Endodermal cell (in vitro differentiated cells): ENCODE measurements at regions not wholly inside any gene's neighbourhood (a gene's known extent, or its start where the extent isn't known, plus 50 kb on each side); places are given as distances from the start of the nearest gene placed in this dataset.

Experiments used
- DNase-seq: peaks from one replicate; pipeline ENCODE4 v3.0.0-alpha.2; 2017
- H3K27ac ChIP-seq: 2 replicates; pipeline ENCODE4 v1.5.1; 2013; ENCODE audit warnings: mild to moderate bottlenecking, low read depth, low read length, moderate library complexity
- H3K27me3 ChIP-seq: 2 replicates; pipeline ENCODE4 v1.6.1; 2013; ENCODE audit warnings: mild to moderate bottlenecking, low read length, moderate library complexity; ENCODE audit not compliant: insufficient read depth, control insufficient read depth, poor library complexity, severe bottlenecking
- H3K36me3 ChIP-seq: 2 replicates; pipeline ENCODE4 v1.7.0; 2013; ENCODE audit warnings: mild to moderate bottlenecking, low read length, moderate library complexity; ENCODE audit not compliant: control insufficient read depth, insufficient read depth
- H3K4me1 ChIP-seq: one replicate; pipeline ENCODE4 v1.7.0; 2013; ENCODE audit warnings: low read length; ENCODE audit not compliant: control insufficient read depth, insufficient read depth
- H3K4me3 ChIP-seq: 2 replicates; pipeline ENCODE4 v1.5.1; 2013; ENCODE audit warnings: mild to moderate bottlenecking, low read length, moderate library complexity
- H3K9ac ChIP-seq: 2 replicates; pipeline ENCODE4 v1.6.1; 2013; ENCODE audit warnings: mild to moderate bottlenecking, low read length, moderate library complexity; ENCODE audit not compliant: poor library complexity, severe bottlenecking; ENCODE audit errors: extremely low read depth
- H3K9me3 ChIP-seq: 2 replicates; pipeline ENCODE4 v1.6.1; 2013; ENCODE audit warnings: mild to moderate bottlenecking, low read length, moderate library complexity; ENCODE audit not compliant: control insufficient read depth
- H3K27ac Mint-ChIP-seq: 2 replicates; pipeline ENCODE4 v1.8.0; 2020; ENCODE audit warnings: mixed read lengths
- H3K27me3 Mint-ChIP-seq: 2 replicates; pipeline ENCODE4 v1.8.0; 2021; ENCODE audit warnings: mild to moderate bottlenecking, mixed read lengths; ENCODE audit not compliant: insufficient read depth
- H3K36me3 Mint-ChIP-seq: 2 replicates; pipeline ENCODE4 v1.8.0; 2020; ENCODE audit warnings: low read depth, mixed read lengths
- H3K4me1 Mint-ChIP-seq: 2 replicates; pipeline ENCODE4 v1.8.0; 2020; ENCODE audit warnings: mixed read lengths
- H3K4me3 Mint-ChIP-seq: 2 replicates; pipeline ENCODE4 v1.8.0; 2020; ENCODE audit warnings: mild to moderate bottlenecking, moderate library complexity, mixed read lengths
- H3K9me3 Mint-ChIP-seq: 2 replicates; pipeline ENCODE4 v1.8.0; 2020; ENCODE audit warnings: mild to moderate bottlenecking, mixed read lengths
- WGBS, 2 experiments: methylation state at CpG; one replicate each; pipeline versions ENCODE4 v1.1.5 to v1.1.7; 2013; ENCODE audit warnings: missing lambda C conversion rate in 2 of 2, mixed read lengths in 1 of 2; ENCODE audit not compliant: insufficient coverage in 1 of 2, insufficient read length in 1 of 2; 5-methylcytosine and 5-hydroxymethylcytosine counted together
- TF ChIP-seq, protein P1 (sequence below): fragments of 200-600 bp; sonication (generic); conservative IDR thresholded peaks from 2 replicates; pipeline ENCODE4 v1.5.0; 2021; ENCODE audit warnings: antibody characterized with exemption, mild to moderate bottlenecking

DNA sequence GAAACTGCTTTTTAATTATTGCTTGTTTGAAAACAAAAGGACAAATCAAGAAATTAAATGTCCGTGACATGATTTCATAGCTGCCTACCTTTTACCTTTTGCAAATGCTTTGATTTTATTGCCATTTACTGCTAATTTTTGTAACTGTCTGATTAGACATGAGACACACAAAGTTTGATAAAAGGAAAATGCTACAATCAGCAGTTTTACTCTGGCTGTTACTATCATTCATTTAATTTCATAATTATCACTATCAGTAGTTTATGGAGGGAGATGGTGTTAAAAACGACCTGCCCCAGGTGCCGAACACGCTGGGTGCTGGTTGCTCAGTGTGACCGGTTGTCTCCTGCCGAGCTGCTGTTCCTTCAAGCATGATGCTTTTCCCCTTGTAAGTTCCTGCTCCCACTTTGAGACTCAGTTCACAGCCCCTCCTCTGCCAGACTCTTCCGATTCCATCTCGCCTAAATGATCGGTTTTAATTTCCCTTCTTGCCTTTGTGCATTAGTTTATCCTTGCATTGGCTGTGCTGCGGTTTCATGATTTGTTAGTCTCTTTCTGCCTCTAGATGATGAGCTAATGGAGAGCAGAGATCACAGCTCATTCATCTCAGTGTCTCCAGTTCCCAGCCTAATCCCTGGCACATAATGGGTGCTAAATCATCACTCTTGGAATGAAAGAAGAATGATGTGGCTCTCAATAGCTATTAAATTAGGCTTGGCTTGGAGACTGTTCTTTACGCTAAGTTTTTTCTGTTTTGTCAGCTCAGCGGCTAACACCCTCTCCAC is 110.6 kb downstream of the PFKFB3 start:
- H3K36me3 ChIP-seq, result no peaks in the 10 kb centered on the region
- Mint-ChIP-seq H3K9me3 (no peaks in the 10 kb centered on the region), H3K4me1 (peaks cover 19% of the 10 kb centered on the region), H3K27me3 (no peaks in the 10 kb centered on the region), H3K36me3 (no peaks in the 10 kb centered on the region), H3K4me3 (no peak overlapping the region), H3K27ac (peak overlapping the region; percentile 0)
- TF ChIP-seq, protein P1, sequence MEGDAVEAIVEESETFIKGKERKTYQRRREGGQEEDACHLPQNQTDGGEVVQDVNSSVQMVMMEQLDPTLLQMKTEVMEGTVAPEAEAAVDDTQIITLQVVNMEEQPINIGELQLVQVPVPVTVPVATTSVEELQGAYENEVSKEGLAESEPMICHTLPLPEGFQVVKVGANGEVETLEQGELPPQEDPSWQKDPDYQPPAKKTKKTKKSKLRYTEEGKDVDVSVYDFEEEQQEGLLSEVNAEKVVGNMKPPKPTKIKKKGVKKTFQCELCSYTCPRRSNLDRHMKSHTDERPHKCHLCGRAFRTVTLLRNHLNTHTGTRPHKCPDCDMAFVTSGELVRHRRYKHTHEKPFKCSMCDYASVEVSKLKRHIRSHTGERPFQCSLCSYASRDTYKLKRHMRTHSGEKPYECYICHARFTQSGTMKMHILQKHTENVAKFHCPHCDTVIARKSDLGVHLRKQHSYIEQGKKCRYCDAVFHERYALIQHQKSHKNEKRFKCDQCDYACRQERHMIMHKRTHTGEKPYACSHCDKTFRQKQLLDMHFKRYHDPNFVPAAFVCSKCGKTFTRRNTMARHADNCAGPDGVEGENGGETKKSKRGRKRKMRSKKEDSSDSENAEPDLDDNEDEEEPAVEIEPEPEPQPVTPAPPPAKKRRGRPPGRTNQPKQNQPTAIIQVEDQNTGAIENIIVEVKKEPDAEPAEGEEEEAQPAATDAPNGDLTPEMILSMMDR, result no peak
- H3K4me3 ChIP-seq, result no peak overlapping the region
- no peak for DNase-seq
- no peaks in the 10 kb centered on the region for H3K4me1 ChIP-seq
- no peak overlapping the region for H3K27ac ChIP-seq
- H3K27me3 ChIP-seq, result no peaks in the 10 kb centered on the region
- WGBS, 2 experiments, result 87 to 99% methylated on average over 9 to 12 of the region's 12 CpGs
- no peaks in the 10 kb centered on the region for H3K9me3 ChIP-seq
- H3K9ac ChIP-seq, result no peak overlapping the region

DNA sequence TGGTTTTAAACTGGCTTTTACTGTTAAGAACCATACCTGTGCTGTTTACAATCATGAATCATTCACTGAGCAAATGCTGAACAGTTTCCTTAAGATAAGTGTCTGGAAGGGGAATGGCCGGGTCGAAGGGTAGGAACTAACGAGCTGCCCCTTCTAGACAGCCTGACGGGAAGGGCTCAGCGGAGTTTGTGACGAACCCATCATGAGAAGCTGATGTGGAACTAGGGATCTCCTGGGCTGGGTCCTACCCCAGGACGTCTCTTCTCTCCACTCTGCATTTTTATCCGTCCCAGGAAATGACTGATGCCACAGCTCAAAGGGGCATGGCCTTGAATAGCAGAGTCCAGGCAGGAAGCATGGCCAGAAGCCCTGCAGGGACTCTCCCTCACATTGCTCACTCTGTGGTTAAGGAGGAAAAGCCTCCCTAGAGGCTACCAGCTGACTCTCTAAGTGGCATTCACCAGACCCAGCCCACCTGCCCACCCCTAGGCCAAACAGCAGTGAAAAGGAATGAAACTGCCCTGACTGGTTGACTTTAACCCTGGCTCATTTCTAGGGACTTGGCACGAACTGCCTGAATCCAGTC is 112.0 kb downstream of the PFKFB3 start:
- H3K27ac ChIP-seq, result no peak overlapping the region
- H3K27me3 ChIP-seq, result no peaks in the 10 kb centered on the region
- TF ChIP-seq, protein P1, result no peak
- H3K9me3 ChIP-seq, result no peaks in the 10 kb centered on the region
- Mint-ChIP-seq H3K27ac (no peak overlapping the region), H3K36me3 (no peaks in the 10 kb centered on the region), H3K9me3 (no peaks in the 10 kb centered on the region), H3K4me1 (peaks cover 19% of the 10 kb centered on the region), H3K27me3 (no peaks in the 10 kb centered on the region), H3K4me3 (no peak overlapping the region)
- H3K9ac ChIP-seq, result no peak overlapping the region
- no peaks in the 10 kb centered on the region for H3K4me1 ChIP-seq
- WGBS, 2 experiments, result 85 to 89% methylated on average over 8 to 9 of the region's 9 CpGs
- H3K4me3 ChIP-seq, result no peak overlapping the region
- no peaks in the 10 kb centered on the region for H3K36me3 ChIP-seq
- DNase-seq, result no peak

DNA sequence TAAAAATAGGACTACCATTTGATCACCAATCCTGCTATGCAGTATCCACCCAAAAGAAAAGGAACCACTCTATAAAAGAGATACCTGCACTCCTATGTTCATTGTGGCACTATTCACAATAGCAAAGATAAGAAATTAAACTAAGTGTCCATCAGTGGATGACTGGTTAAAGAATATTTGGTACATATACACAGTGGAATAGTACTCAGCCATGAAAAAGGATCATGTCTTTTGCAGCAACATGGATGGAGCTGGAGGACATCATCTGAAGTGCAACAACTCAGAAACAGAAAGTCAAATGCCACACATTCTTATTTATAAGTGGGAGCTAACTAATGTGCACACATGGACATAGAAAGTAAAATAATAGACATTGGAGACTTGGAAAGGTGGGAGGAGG is 116.4 kb downstream of the PFKFB3 start:
- H3K36me3 ChIP-seq, result no peaks in the 10 kb centered on the region
- H3K27ac Mint-ChIP-seq, result no peak overlapping the region
- H3K27me3 ChIP-seq, result no peaks in the 10 kb centered on the region
- no peaks in the 10 kb centered on the region for H3K36me3 Mint-ChIP-seq
- DNase-seq, result no peak
- no peak overlapping the region for H3K4me3 Mint-ChIP-seq
- H3K4me1 ChIP-seq, result no peaks in the 10 kb centered on the region
- H3K27ac ChIP-seq, result no peak overlapping the region
- H3K9me3 Mint-ChIP-seq, result no peaks in the 10 kb centered on the region
- no peaks in the 10 kb centered on the region for H3K27me3 Mint-ChIP-seq
- TF ChIP-seq, protein P1, result no peak
- H3K9ac ChIP-seq, result no peak overlapping the region
- no peak overlapping the region for H3K4me3 ChIP-seq
- no peaks in the 10 kb centered on the region for H3K9me3 ChIP-seq
- no peaks in the 10 kb centered on the region for H3K4me1 Mint-ChIP-seq
